ENCODE measurements at regions not wholly inside any gene's neighbourhood (a gene's known extent, or its start where the extent isn't known, plus 50 kb on each side); places are given as distances from the start of the nearest gene placed in this dataset.

DNA sequence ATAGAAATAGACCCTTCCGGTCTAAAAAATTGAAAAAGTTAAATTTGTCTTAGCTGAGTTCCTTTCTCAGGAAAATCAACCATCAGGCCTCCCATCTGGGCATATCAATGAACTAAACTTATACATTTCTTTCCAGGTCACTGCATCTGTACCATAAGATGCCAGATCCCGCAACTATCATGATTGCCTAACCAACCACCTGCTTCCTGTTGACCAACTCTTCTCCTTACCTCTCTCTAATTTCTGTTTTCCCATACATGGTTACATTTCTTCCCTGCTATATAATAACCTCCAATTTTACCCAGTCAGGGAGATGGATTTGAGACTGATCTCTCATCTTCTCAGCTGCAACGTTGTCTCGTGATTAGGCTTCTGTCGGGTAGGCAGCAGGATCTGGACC lies 228.7 kb downstream of the FSIP2 start:
- DNase-seq (ENCODE audit: low read depth, low spot score) (no peak), FAIRE-seq (no peak)
- H3K4me2 ChIP-seq (ENCODE audit: insufficient read depth, low read length) = no peak overlapping the region
- no peaks in the 10 kb centered on the region for H3K79me2 ChIP-seq (ENCODE audit: control insufficient read depth, insufficient read depth, low read length)
- no peaks in the 10 kb centered on the region for H3K9me1 ChIP-seq (replicated peaks; ENCODE audit: control insufficient read depth, extremely low read depth, insufficient read depth, low read length)
- intact Hi-C loops (cut with micrococcal nuclease) = no loop called here
- H3K4me3 ChIP-seq (replicated peaks in 1 of 3; ENCODE audit: insufficient read depth in 1 of 3, low read depth in 1 of 3, low read length in 3 of 3) = no peak overlapping the region
- ChIA-PET POLR2A (no interaction called here), CTCF (no interaction called here)
- H3K4me1 ChIP-seq (ENCODE audit: control insufficient read depth, extremely low read depth, insufficient read depth, low read length) = no peaks in the 10 kb centered on the region
- no peaks in the 10 kb centered on the region for H3K27me3 ChIP-seq (ENCODE audit: control insufficient read depth in 2 of 2, insufficient read depth in 2 of 2, low read length in 2 of 2)
- no peak overlapping the region for H2AFZ ChIP-seq (ENCODE audit: low read depth, low read length)
- H3K36me3 ChIP-seq (ENCODE audit: control insufficient read depth in 2 of 2, extremely low read depth in 1 of 2, insufficient read depth in 2 of 2, low read length in 2 of 2) = no peaks in the 10 kb centered on the region
- no peak overlapping the region for H3K9ac ChIP-seq (replicated peaks; ENCODE audit: extremely low read depth, insufficient read depth, low read length)
- no peaks in the 10 kb centered on the region for H3K9me3 ChIP-seq (replicated peaks; ENCODE audit: control insufficient read depth, insufficient read depth, low read length)
- H3K27ac ChIP-seq (ENCODE audit: insufficient read depth, low read depth, low read length) = no peak overlapping the region
- no peak for TF ChIP-seq GATA2 (IDR thresholded peaks at IDR 0.05; ENCODE audit: insufficient read depth, insufficient read length, low read depth, low read length)
- TF ChIP-seq, protein P1, sequence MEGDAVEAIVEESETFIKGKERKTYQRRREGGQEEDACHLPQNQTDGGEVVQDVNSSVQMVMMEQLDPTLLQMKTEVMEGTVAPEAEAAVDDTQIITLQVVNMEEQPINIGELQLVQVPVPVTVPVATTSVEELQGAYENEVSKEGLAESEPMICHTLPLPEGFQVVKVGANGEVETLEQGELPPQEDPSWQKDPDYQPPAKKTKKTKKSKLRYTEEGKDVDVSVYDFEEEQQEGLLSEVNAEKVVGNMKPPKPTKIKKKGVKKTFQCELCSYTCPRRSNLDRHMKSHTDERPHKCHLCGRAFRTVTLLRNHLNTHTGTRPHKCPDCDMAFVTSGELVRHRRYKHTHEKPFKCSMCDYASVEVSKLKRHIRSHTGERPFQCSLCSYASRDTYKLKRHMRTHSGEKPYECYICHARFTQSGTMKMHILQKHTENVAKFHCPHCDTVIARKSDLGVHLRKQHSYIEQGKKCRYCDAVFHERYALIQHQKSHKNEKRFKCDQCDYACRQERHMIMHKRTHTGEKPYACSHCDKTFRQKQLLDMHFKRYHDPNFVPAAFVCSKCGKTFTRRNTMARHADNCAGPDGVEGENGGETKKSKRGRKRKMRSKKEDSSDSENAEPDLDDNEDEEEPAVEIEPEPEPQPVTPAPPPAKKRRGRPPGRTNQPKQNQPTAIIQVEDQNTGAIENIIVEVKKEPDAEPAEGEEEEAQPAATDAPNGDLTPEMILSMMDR (IDR thresholded peaks at IDR 0.05; ENCODE audit: extremely low read depth in 1 of 2, insufficient read depth in 1 of 2, low read depth in 1 of 2, low read length in 2 of 2) = no peak
- no peaks in the 10 kb centered on the region for H4K20me1 ChIP-seq (replicated peaks; ENCODE audit: control insufficient read depth, extremely low read depth, insufficient read depth, low read length)
- dilution Hi-C loops (cut with MboI; ENCODE audit: extremely low pct_ligation_motif_present, low sequenced_read_pairs) = no loop called here
- BruUV-seq (replicated peaks) = no TSS peak

DNA sequence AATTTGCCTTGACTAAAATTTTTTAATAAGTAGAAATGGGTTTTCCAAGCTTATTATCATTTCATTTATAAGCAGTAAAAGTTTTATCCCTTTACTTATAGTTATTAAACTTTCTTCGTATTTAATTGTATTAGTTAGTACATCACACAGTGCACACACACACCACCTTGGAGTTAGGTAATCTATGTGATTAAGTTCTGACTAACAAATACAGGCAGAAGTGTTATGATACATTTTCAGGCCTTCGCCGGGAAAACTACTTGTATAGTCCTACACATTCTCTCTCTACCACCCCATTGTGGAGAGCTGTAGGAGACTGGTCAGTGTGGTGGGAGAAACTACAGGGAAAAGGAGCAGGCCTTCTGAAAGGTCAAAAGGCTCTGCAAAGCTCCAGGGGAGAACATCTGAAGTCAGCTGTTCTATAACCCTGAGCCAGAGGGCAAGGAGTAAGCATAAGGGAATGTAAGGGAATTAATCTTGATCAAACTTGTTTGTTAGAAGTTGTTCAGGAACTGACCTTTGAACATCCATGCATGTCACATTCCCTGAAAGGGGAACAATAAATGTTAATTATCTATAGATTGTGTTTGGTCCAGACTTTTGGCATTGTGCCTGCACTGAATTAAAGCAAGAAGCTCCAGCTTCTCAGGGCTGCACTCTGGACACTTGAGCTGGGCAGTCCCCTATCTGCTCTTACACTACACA lies 231.7 kb downstream of the FSIP2 start:
- BruUV-seq (replicated peaks) = no TSS peak
- Histone ChIP-seq H3K79me2 (ENCODE audit: control insufficient read depth, insufficient read depth, low read length) (no peaks in the 10 kb centered on the region), H3K9ac (replicated peaks; ENCODE audit: extremely low read depth, insufficient read depth, low read length) (no peak overlapping the region), H3K27ac (ENCODE audit: insufficient read depth, low read depth, low read length) (no peak overlapping the region), H3K36me3 (ENCODE audit: control insufficient read depth in 2 of 2, extremely low read depth in 1 of 2, insufficient read depth in 2 of 2, low read length in 2 of 2) (no peaks in the 10 kb centered on the region), H3K4me1 (ENCODE audit: control insufficient read depth, extremely low read depth, insufficient read depth, low read length) (no peaks in the 10 kb centered on the region), H2AFZ (ENCODE audit: low read depth, low read length) (no peak overlapping the region), H3K9me3 (replicated peaks; ENCODE audit: control insufficient read depth, insufficient read depth, low read length) (no peaks in the 10 kb centered on the region), H3K4me3 (replicated peaks in 1 of 3; ENCODE audit: insufficient read depth in 1 of 3, low read depth in 1 of 3, low read length in 3 of 3) (no peak overlapping the region), H4K20me1 (replicated peaks; ENCODE audit: control insufficient read depth, extremely low read depth, insufficient read depth, low read length) (no peaks in the 10 kb centered on the region), H3K27me3 (ENCODE audit: control insufficient read depth in 2 of 2, insufficient read depth in 2 of 2, low read length in 2 of 2) (no peaks in the 10 kb centered on the region), H3K4me2 (ENCODE audit: insufficient read depth, low read length) (no peak overlapping the region), H3K9me1 (replicated peaks; ENCODE audit: control insufficient read depth, extremely low read depth, insufficient read depth, low read length) (no peaks in the 10 kb centered on the region)
- ChIA-PET CTCF (interaction anchor here (1.1 kb wide), 1 partner anchor 10 kb away, joined by 3 read pairs; no protein-coding TSS in a partner anchor), POLR2A (no interaction called here)
- intact Hi-C loops (cut with micrococcal nuclease) (no loop called here), dilution Hi-C loops (cut with MboI; ENCODE audit: extremely low pct_ligation_motif_present, low sequenced_read_pairs) (no loop called here)
- FAIRE-seq = no peak
- TF ChIP-seq JUN (IDR thresholded peaks at IDR 0.05; ENCODE audit: borderline replicate concordance, insufficient read depth, insufficient read length, low read depth) (no peak), POLR2A (IDR thresholded peaks at IDR 0.05; ENCODE audit: low read depth, low read length) (no peak)
- TF ChIP-seq, protein P1 (IDR thresholded peaks at IDR 0.05; ENCODE audit: extremely low read depth in 1 of 2, insufficient read depth in 1 of 2, low read depth in 1 of 2, low read length in 2 of 2) = no peak
- DNase-seq (ENCODE audit: low read depth, low spot score) = peak; percentile 21

Measured in endothelial cell of umbilical vein (primary cell).